Activated naive CD4-positive, alpha-beta T cell treated with anti-CD3 and anti-CD28 coated beads, Interleukin-2, amount 50 U/mL, for 72 hours (primary cell): ENCODE measurements at regions not wholly inside any gene's neighbourhood (a gene's known extent, or its start where the extent isn't known, plus 50 kb on each side); places are given as distances from the start of the nearest gene placed in this dataset.

Experiments
- ATAC-seq, 2 donors: fragments of 150-1000 bp; cut with Tn5 transposase; 2 replicates each; pipeline ENCODE4 v1.10.0; 2021; ENCODE audit warnings: mild to moderate bottlenecking in 2 of 2, moderate library complexity in 2 of 2
- DNase-seq, 2 donors: peaks; one replicate each; pipeline ENCODE4 v3.0.0; 2021 to 2022; ENCODE audit warnings: low spot score in 2 of 2
- H3K27ac Mint-ChIP-seq, 2 donors: one replicate each; pipeline ENCODE4 v1.8.0; 2022; ENCODE audit warnings: mild to moderate bottlenecking in 2 of 2, mixed read lengths in 2 of 2
- H3K36me3 Mint-ChIP-seq, 2 donors: one replicate each; pipeline ENCODE4 v1.8.0; 2022; ENCODE audit warnings: mixed read lengths in 2 of 2
- H3K9me3 Mint-ChIP-seq, 2 donors: one replicate each; pipeline ENCODE4 v1.8.0; 2022; ENCODE audit warnings: mixed read lengths in 2 of 2

- H3K9me3 Mint-ChIP-seq: no peaks in the 10 kb centered on the region
- DNase-seq (no peak), ATAC-seq (no peak)
- H3K27ac Mint-ChIP-seq: no peak overlapping the region
- no peaks in the 10 kb centered on the region for H3K36me3 Mint-ChIP-seq
Observed at GRCh38 chr4:1575418-1576303, 108.5 kb downstream of the FAM53A start.

GRCh38 chr4:1574601-1575417 is 109.3 kb downstream of the FAM53A start:
- Mint-ChIP-seq H3K27ac (peak overlapping the region in 1 of 2 donors; percentile 4), H3K9me3 (no peaks in the 10 kb centered on the region)

GRCh38 chr4:1573830-1574459 is 110.2 kb downstream of the FAM53A start:
- peak overlapping the region in 1 of 2 donors; percentile 4 for H3K27ac Mint-ChIP-seq
- DNase-seq: no peak
- H3K9me3 Mint-ChIP-seq: no peaks in the 10 kb centered on the region
- no peak for ATAC-seq
- no peaks in the 10 kb centered on the region for H3K36me3 Mint-ChIP-seq

More at GRCh38 chr4:1574601-1575417, 109.3 kb downstream of the FAM53A start:
- DNase-seq (no peak), ATAC-seq (no peak)
- no peaks in the 10 kb centered on the region for H3K36me3 Mint-ChIP-seq

- no peaks in the 10 kb centered on the region for H3K9me3 Mint-ChIP-seq
- ATAC-seq (no peak), DNase-seq (no peak)
- no peaks in the 10 kb centered on the region for H3K36me3 Mint-ChIP-seq
- peak overlapping the region in 1 of 2 donors; percentile 29 for H3K27ac Mint-ChIP-seq
Observed at GRCh38 chr4:1572964-1573720, 111.0 kb downstream of the FAM53A start.

GRCh38 chr4:1572521-1572920 is 111.6 kb downstream of the FAM53A start:
- H3K27ac Mint-ChIP-seq: peak overlapping the region in 1 of 2 donors; percentile 29
- DNase-seq (no peak), ATAC-seq (peak in 1 of 2 donors; percentile 30)
- no peaks in the 10 kb centered on the region for H3K9me3 Mint-ChIP-seq
- no peaks in the 10 kb centered on the region for H3K36me3 Mint-ChIP-seq

GRCh38 chr4:1572010-1572385 is 112.1 kb downstream of the FAM53A start:
- no peaks in the 10 kb centered on the region for H3K9me3 Mint-ChIP-seq
- no peak overlapping the region for H3K27ac Mint-ChIP-seq
- H3K36me3 Mint-ChIP-seq: no peaks in the 10 kb centered on the region
- no peak for DNase-seq
- no peak for ATAC-seq

- DNase-seq: no peak
- no peaks in the 10 kb centered on the region for H3K36me3 Mint-ChIP-seq
- H3K9me3 Mint-ChIP-seq: no peaks in the 10 kb centered on the region
- no peak overlapping the region for H3K27ac Mint-ChIP-seq
- ATAC-seq: no peak
Observed at GRCh38 chr4:1571165-1572009, 112.7 kb downstream of the FAM53A start.

- no peaks in the 10 kb centered on the region for H3K9me3 Mint-ChIP-seq
- no peaks in the 10 kb centered on the region for H3K36me3 Mint-ChIP-seq
- ATAC-seq: no peak
- no peak for DNase-seq
- no peak overlapping the region for H3K27ac Mint-ChIP-seq
Observed at GRCh38 chr4:1570291-1571164, 113.6 kb downstream of the FAM53A start.

- ATAC-seq (no peak), DNase-seq (no peak)
- Mint-ChIP-seq H3K36me3 (no peaks in the 10 kb centered on the region), H3K27ac (no peak overlapping the region), H3K9me3 (no peaks in the 10 kb centered on the region)
Observed at GRCh38 chr4:1569461-1570151, 114.5 kb downstream of the FAM53A start.

- no peaks in the 10 kb centered on the region for H3K36me3 Mint-ChIP-seq
- H3K27ac Mint-ChIP-seq: no peak overlapping the region
- ATAC-seq (no peak), DNase-seq (no peak)
- no peaks in the 10 kb centered on the region for H3K9me3 Mint-ChIP-seq
Observed at GRCh38 chr4:1568855-1569460, 115.2 kb downstream of the FAM53A start.

- Mint-ChIP-seq H3K9me3 (no peaks in the 10 kb centered on the region), H3K27ac (no peak overlapping the region), H3K36me3 (no peaks in the 10 kb centered on the region)
- no peak for DNase-seq
- no peak for ATAC-seq
Observed at GRCh38 chr4:1567808-1568581, 116.1 kb downstream of the FAM53A start.

GRCh38 chr4:1567519-1567807 is 116.7 kb downstream of the FAM53A start:
- Mint-ChIP-seq H3K27ac (no peak overlapping the region), H3K36me3 (no peaks in the 10 kb centered on the region), H3K9me3 (no peaks in the 10 kb centered on the region)
- ATAC-seq (no peak), DNase-seq (no peak)

GRCh38 chr4:1566838-1567518 is 117.1 kb downstream of the FAM53A start:
- DNase-seq: no peak
- ATAC-seq: peak in 1 of 2 donors; percentile 25
- no peaks in the 10 kb centered on the region for H3K9me3 Mint-ChIP-seq

More at GRCh38 chr4:1566838-1567518, 117.1 kb downstream of the FAM53A start:
- Mint-ChIP-seq H3K27ac (no peak overlapping the region), H3K36me3 (no peaks in the 10 kb centered on the region)
